H9 (cell line): ENCODE measurements at regions not wholly inside any gene's neighbourhood (a gene's known extent, or its start where the extent isn't known, plus 50 kb on each side); places are given as distances from the start of the nearest gene placed in this dataset.

Experiments used
- DNase-seq: peaks from one replicate; pipeline ENCODE4 v3.0.0-alpha.2; 2017
- H2AFZ ChIP-seq: one replicate; pipeline ENCODE4 v1.6.1; 2013; ENCODE audit warnings: mild to moderate bottlenecking, low read length, control low read depth, moderate library complexity
- H2AK5ac ChIP-seq: 2 replicates; pipeline ENCODE4 v1.6.1; 2013; ENCODE audit warnings: low read length, control low read depth, mixed read lengths; ENCODE audit not compliant: insufficient read length
- H2BK120ac ChIP-seq: one replicate; pipeline ENCODE4 v1.6.1; 2013; ENCODE audit warnings: low read depth, mild to moderate bottlenecking, low read length, control low read depth, inconsistent platforms; ENCODE audit not compliant: poor library complexity, severe bottlenecking
- H2BK12ac ChIP-seq: 2 replicates; pipeline ENCODE4 v1.6.1; 2013; ENCODE audit warnings: low read length, control low read depth, mixed read lengths, low read depth; ENCODE audit not compliant: insufficient read length
- H2BK15ac ChIP-seq: 2 replicates; pipeline ENCODE4 v1.6.1; 2013; ENCODE audit warnings: low read depth, low read length, control low read depth
- H2BK20ac ChIP-seq: one replicate; pipeline ENCODE4 v1.6.1; 2013; ENCODE audit warnings: low read depth, mild to moderate bottlenecking, low read length, control low read depth, inconsistent platforms; ENCODE audit not compliant: poor library complexity, severe bottlenecking
- H2BK5ac ChIP-seq: 2 replicates; pipeline ENCODE4 v1.6.1; 2013; ENCODE audit warnings: low read length, control low read depth, mixed read lengths; ENCODE audit not compliant: insufficient read length
- H3K14ac ChIP-seq: 2 replicates; pipeline ENCODE4 v1.6.1; 2013; ENCODE audit warnings: low read length, control low read depth; ENCODE audit not compliant: insufficient read depth
- H3K18ac ChIP-seq: 2 replicates; pipeline ENCODE4 v1.6.1; 2013; ENCODE audit warnings: low read depth, mild to moderate bottlenecking, mixed read lengths, low read length, control low read depth; ENCODE audit not compliant: insufficient read length
- H3K23ac ChIP-seq: 2 replicates; pipeline ENCODE4 v1.6.1; 2013; ENCODE audit warnings: low read length, control low read depth, mixed read lengths, low read depth; ENCODE audit not compliant: insufficient read length
- H3K23me2 ChIP-seq: 2 replicates; pipeline ENCODE4 v1.6.1; 2013; ENCODE audit warnings: low read depth, mild to moderate bottlenecking, mixed read lengths, low read length, control low read depth; ENCODE audit not compliant: insufficient read length, poor library complexity, severe bottlenecking
- H3K27ac ChIP-seq: 2 replicates; pipeline ENCODE4 v1.5.1; 2013; ENCODE audit warnings: low read length, control low read depth, mixed read lengths, low read depth; ENCODE audit not compliant: insufficient read length
- H3K27me3 ChIP-seq: 2 replicates; pipeline ENCODE4 v1.6.1; 2013; ENCODE audit warnings: low read length, control low read depth, inconsistent platforms; ENCODE audit not compliant: insufficient read depth
- H3K4ac ChIP-seq: 2 replicates; pipeline ENCODE4 v1.6.1; 2013; ENCODE audit warnings: low read depth, mild to moderate bottlenecking, control low read depth, inconsistent platforms, low read length, moderate library complexity
- H3K4me1 ChIP-seq: 2 replicates; pipeline ENCODE4 v1.6.1; 2013; ENCODE audit warnings: low read length, control low read depth, inconsistent platforms; ENCODE audit not compliant: insufficient read depth
- H3K4me2 ChIP-seq: 2 replicates; pipeline ENCODE4 v1.6.1; 2013; ENCODE audit warnings: low read length, control low read depth, mixed read lengths; ENCODE audit not compliant: insufficient read length, insufficient read depth
- H3K56ac ChIP-seq: 2 replicates; pipeline ENCODE4 v1.6.1; 2013; ENCODE audit warnings: low read depth, mild to moderate bottlenecking, mixed read lengths, low read length, control low read depth; ENCODE audit not compliant: insufficient read length
- H3K79me1 ChIP-seq: 2 replicates; pipeline ENCODE4 v1.6.1; 2013; ENCODE audit warnings: low read depth, mild to moderate bottlenecking, moderate library complexity, low read length, control low read depth, inconsistent platforms; ENCODE audit not compliant: insufficient read depth, poor library complexity, severe bottlenecking
- H3K79me2 ChIP-seq: 2 replicates; pipeline ENCODE4 v1.6.1; 2013; ENCODE audit warnings: low read length, control low read depth, inconsistent platforms; ENCODE audit not compliant: insufficient read depth
- H3K9ac ChIP-seq: 2 replicates; pipeline ENCODE4 v1.6.1; 2013; ENCODE audit warnings: low read length, control low read depth, mixed read lengths; ENCODE audit not compliant: insufficient read length; ENCODE audit errors: extremely low read depth
- H3K9me3 ChIP-seq: one replicate; pipeline ENCODE4 v1.6.1; 2013; ENCODE audit warnings: low read depth, low read length, inconsistent platforms; ENCODE audit not compliant: control insufficient read depth
- H3T11ph ChIP-seq: one replicate; pipeline ENCODE4 v1.6.1; 2013; ENCODE audit warnings: mild to moderate bottlenecking, low read length, control low read depth, inconsistent platforms
- H4K20me1 ChIP-seq: one replicate; pipeline ENCODE4 v1.6.1; 2013; ENCODE audit not compliant: control insufficient read depth, insufficient read length, insufficient read depth
- H4K5ac ChIP-seq: 2 replicates; pipeline ENCODE4 v1.6.1; 2013; ENCODE audit warnings: low read depth, mild to moderate bottlenecking, mixed read lengths, low read length, control low read depth; ENCODE audit not compliant: insufficient read length
- H4K8ac ChIP-seq: replicated peaks from 2 replicates; pipeline ENCODE4 v1.6.1; 2013; ENCODE audit warnings: low read length, control low read depth, mixed read lengths, low read depth; ENCODE audit not compliant: insufficient read length
- H4K91ac ChIP-seq: 2 replicates; pipeline ENCODE4 v1.6.1; 2013; ENCODE audit warnings: low read depth, mild to moderate bottlenecking, moderate library complexity, mixed read lengths, low read length, control low read depth; ENCODE audit not compliant: insufficient read length
- H3K27ac Mint-ChIP-seq, 3 experiments: 2 replicates in 2 of 3; 3 replicates in 1 of 3; pipeline ENCODE4 v1.8.0; 2020 to 2021; ENCODE audit warnings: mixed read lengths in 3 of 3, mild to moderate bottlenecking in 1 of 3, moderate library complexity in 1 of 3
- H3K27me3 Mint-ChIP-seq: 2 replicates; pipeline ENCODE4 v1.8.0; 2021; ENCODE audit warnings: low read depth, mild to moderate bottlenecking, moderate library complexity, mixed read lengths
- H3K36me3 Mint-ChIP-seq, 3 experiments: 2 replicates in 2 of 3; 3 replicates in 1 of 3; pipeline ENCODE4 v1.8.0; 2020 to 2021; ENCODE audit warnings: low read depth in 3 of 3, mixed read lengths in 3 of 3; ENCODE audit not compliant: insufficient read depth in 1 of 3
- H3K4me1 Mint-ChIP-seq, 2 experiments: 2 replicates each; pipeline ENCODE4 v1.8.0; 2020; ENCODE audit warnings: mixed read lengths in 2 of 2
- H3K4me3 Mint-ChIP-seq, 2 experiments: 2 replicates in 1 of 2; 3 replicates in 1 of 2; pipeline ENCODE4 v1.8.0; 2020 to 2021; ENCODE audit warnings: mild to moderate bottlenecking in 2 of 2, mixed read lengths in 2 of 2, moderate library complexity in 1 of 2
- H3K9me3 Mint-ChIP-seq, 2 experiments: 2 replicates in 1 of 2; 3 replicates in 1 of 2; pipeline ENCODE4 v1.8.0; 2020; ENCODE audit warnings: mild to moderate bottlenecking in 2 of 2, mixed read lengths in 2 of 2, moderate library complexity in 1 of 2
- CTCF ChIP-seq: fragments of 200-600 bp; sonication (generic); conservative IDR thresholded peaks from 3 replicates; pipeline ENCODE4 v1.8.0; 2021; ENCODE audit warnings: antibody characterized with exemption, mild to moderate bottlenecking
- WGBS: extraction: QIAGEN DNeasy Blood & Tissue Kit; methylation state at CpG from one replicate; pipeline ENCODE4 v1.1.7; 2013; ENCODE audit warnings: missing lambda C conversion rate, low lambda C conversion rate, mixed read lengths; ENCODE audit not compliant: insufficient read length; ENCODE audit errors: extremely low coverage; 5-methylcytosine and 5-hydroxymethylcytosine counted together

- Histone ChIP-seq H4K91ac (no peak overlapping the region), H3K79me1 (no peaks in the 10 kb centered on the region), H3T11ph (no peak overlapping the region), H2BK12ac (no peak overlapping the region), H3K18ac (no peak overlapping the region), H3K4ac (no peak overlapping the region), H2BK5ac (no peak overlapping the region), H3K27ac (no peak overlapping the region), H3K56ac (no peak overlapping the region), H3K23ac (no peak overlapping the region), H3K14ac (no peak overlapping the region), H3K9me3 (no peaks in the 10 kb centered on the region), H3K79me2 (no peaks in the 10 kb centered on the region), H2BK20ac (no peak overlapping the region), H2AFZ (no peak overlapping the region), H3K27me3 (no peaks in the 10 kb centered on the region), H3K4me1 (no peaks in the 10 kb centered on the region), H3K23me2 (no peaks in the 10 kb centered on the region), H2BK120ac (no peak overlapping the region), H4K8ac (no peak overlapping the region), H3K9ac (no peak overlapping the region), H4K20me1 (no peaks in the 10 kb centered on the region), H4K5ac (no peak overlapping the region), H2AK5ac (no peak overlapping the region), H3K4me2 (no peak overlapping the region), H2BK15ac (no peak overlapping the region)
- Mint-ChIP-seq H3K36me3 (peaks cover 9 to 24% (median 17%) of the 10 kb centered on the region in 3 experiments), H3K4me1 (peaks cover 0 to 7% of the 10 kb centered on the region in 2 experiments; a peak in 3 of 4 replicates), H3K27ac (no peak overlapping the region), H3K27me3 (no peaks in the 10 kb centered on the region), H3K4me3 (no peak overlapping the region), H3K9me3 (peaks cover 19 to 24% of the 10 kb centered on the region in 2 experiments)
- no peak for TF ChIP-seq CTCF
- WGBS: no CpG with 5 or more reads among the region's 2 CpGs
- no peak for DNase-seq
These were observed 180.2 kb upstream of the AADAT start for GRCh38 chr4:170269950-170270349.
